ENCODE measurements at regions not wholly inside any gene's neighbourhood (a gene's known extent, or its start where the extent isn't known, plus 50 kb on each side); places are given as distances from the start of the nearest gene placed in this dataset.

- no peak for ATAC-seq
- no peaks in the 10 kb centered on the region for H3K27me3 ChIP-seq (ENCODE audit: control insufficient read depth in 1 of 2, insufficient read depth in 2 of 2, low read length in 2 of 2)
- no peak overlapping the region for H3K27ac ChIP-seq (ENCODE audit: extremely low read length, insufficient read depth, low read length)
- H3K4me1 ChIP-seq (ENCODE audit: insufficient read depth, low read length): no peaks in the 10 kb centered on the region
- no peaks in the 10 kb centered on the region for H3K36me3 ChIP-seq (replicated peaks in 1 of 2; ENCODE audit: control insufficient read depth in 1 of 2, insufficient read depth in 2 of 2, low read length in 2 of 2)
- no peaks in the 10 kb centered on the region for H4K20me1 ChIP-seq (ENCODE audit: insufficient read depth, low read length)
- intact Hi-C loops (cut with micrococcal nuclease; ENCODE audit: unreplicated experiment) (no loop called here), in situ Hi-C loops (cut with HindIII; ENCODE audit: extremely low pct_ligation_motif_present, low pct_unique_long_range_greater_than_20kb) (no loop called here)
- H3K9me3 ChIP-seq (ENCODE audit: low read length): peaks cover 69% of the 10 kb centered on the region
- no peak overlapping the region for H2AFZ ChIP-seq (ENCODE audit: low read length)
- no peak overlapping the region for H3K4me3 ChIP-seq (replicated peaks in 1 of 3; ENCODE audit: insufficient read depth in 1 of 3, low read depth in 2 of 3, low read length in 3 of 3)
- no peak for FAIRE-seq
- H3K4me2 ChIP-seq (ENCODE audit: low read depth, low read length): no peak overlapping the region
- no TSS peak for BruUV-seq (replicated peaks)
- no peak for TF ChIP-seq REST (IDR thresholded peaks at IDR 0.05; ENCODE audit: borderline replicate concordance in 1 of 2, low read depth in 1 of 2, low read length in 2 of 2)
- ChIA-PET CTCF (ENCODE audit: low intra/inter-chr PET ratio, low total read pairs) (no interaction called here), POLR2A (no interaction called here)
- H3K9ac ChIP-seq (ENCODE audit: insufficient read depth, low read depth, low read length): no peak overlapping the region
- H3K79me2 ChIP-seq (ENCODE audit: insufficient read depth, low read length): no peaks in the 10 kb centered on the region
- DNase-seq (ENCODE audit: low spot score): no peak
- 0% methylated on average over 2 of the region's 2 CpGs for WGBS (ENCODE audit: low lambda C conversion rate)
Observed at GRCh38 chr5:152853361-152853760, 448.3 kb upstream of the NMUR2 start.

GRCh38 chr5:152855441-152855840 is 450.4 kb upstream of the NMUR2 start:
- WGBS (ENCODE audit: low lambda C conversion rate): 5% methylated on average over 4 of the region's 4 CpGs
- Histone ChIP-seq H3K36me3 (replicated peaks in 1 of 2; ENCODE audit: control insufficient read depth in 1 of 2, insufficient read depth in 2 of 2, low read length in 2 of 2) (no peaks in the 10 kb centered on the region), H3K4me3 (replicated peaks in 1 of 3; ENCODE audit: insufficient read depth in 1 of 3, low read depth in 2 of 3, low read length in 3 of 3) (no peak overlapping the region), H2AFZ (ENCODE audit: low read length) (no peak overlapping the region), H4K20me1 (ENCODE audit: insufficient read depth, low read length) (no peaks in the 10 kb centered on the region), H3K79me2 (ENCODE audit: insufficient read depth, low read length) (no peaks in the 10 kb centered on the region), H3K4me2 (ENCODE audit: low read depth, low read length) (no peak overlapping the region), H3K27me3 (ENCODE audit: control insufficient read depth in 1 of 2, insufficient read depth in 2 of 2, low read length in 2 of 2) (no peaks in the 10 kb centered on the region), H3K9ac (ENCODE audit: insufficient read depth, low read depth, low read length) (no peak overlapping the region), H3K4me1 (ENCODE audit: insufficient read depth, low read length) (no peaks in the 10 kb centered on the region), H3K9me3 (ENCODE audit: low read length) (peaks cover 63% of the 10 kb centered on the region), H3K27ac (ENCODE audit: extremely low read length, insufficient read depth, low read length) (no peak overlapping the region)
- ChIA-PET CTCF (ENCODE audit: low intra/inter-chr PET ratio, low total read pairs) (no interaction called here), POLR2A (no interaction called here)
- DNase-seq (ENCODE audit: low spot score) (no peak), ATAC-seq (no peak), FAIRE-seq (no peak)
- in situ Hi-C loops (cut with HindIII; ENCODE audit: extremely low pct_ligation_motif_present, low pct_unique_long_range_greater_than_20kb): no loop called here
- intact Hi-C loops (cut with micrococcal nuclease; ENCODE audit: unreplicated experiment): no loop called here
- BruUV-seq (replicated peaks): no TSS peak
- TF ChIP-seq ZNF713 (CRISPR knock-in tag; IDR thresholded peaks at IDR 0.05) (no peak), AFF4 (CRISPR knock-in tag; IDR thresholded peaks at IDR 0.05) (no peak), THAP11 (CRISPR knock-in tag; IDR thresholded peaks at IDR 0.05) (no peak), HNRNPH1 (optimal IDR thresholded peaks at IDR 0.05; ENCODE audit: low read depth, low read length) (no peak)
